ENCODE measurements at regions not wholly inside any gene's neighbourhood (a gene's known extent, or its start where the extent isn't known, plus 50 kb on each side); places are given as distances from the start of the nearest gene placed in this dataset.

- Histone ChIP-seq H3K36me3 (no peaks in the 10 kb centered on the region), H3K9me3 (no peaks in the 10 kb centered on the region), H3K27me3 (peaks cover 14% of the 10 kb centered on the region), H3K27ac (no peak overlapping the region), H3K4me3 (no peak overlapping the region), H3K4me1 (no peaks in the 10 kb centered on the region)
- intact Hi-C loops (cut with DNase I; ENCODE audit: low total_unique reads) (no loop called here), in situ Hi-C loops (cut with MboI; ENCODE audit: low pct_ligation_motif_present in 1 of 4, low pct_unique_long_range_greater_than_20kb in 1 of 4, low sequenced_read_pairs in 3 of 4) (no loop called here)
- WGBS, 2 donors (ENCODE audit: low coverage in 1 of 2): 67 to 79% methylated on average over 2 to 4 of the region's 4 CpGs
- TF ChIP-seq CTCF (IDR thresholded peaks at IDR 0.05): no peak
- no peak for DNase-seq
These were observed 306.8 kb upstream of the PLXNA2 start for GRCh38 chr1:208551024-208551423.

GRCh38 chr1:208551633-208552320 is 307.6 kb upstream of the PLXNA2 start:
- no peaks in the 10 kb centered on the region for H3K4me1 ChIP-seq
- H3K27me3 ChIP-seq: peaks cover 14% of the 10 kb centered on the region
- no peaks in the 10 kb centered on the region for H3K36me3 ChIP-seq
- H3K9me3 ChIP-seq: no peaks in the 10 kb centered on the region
- in situ Hi-C loops (cut with MboI; ENCODE audit: low pct_ligation_motif_present in 1 of 4, low pct_unique_long_range_greater_than_20kb in 1 of 4, low sequenced_read_pairs in 3 of 4): no loop called here
- H3K4me3 ChIP-seq: no peak overlapping the region
- intact Hi-C loops (cut with DNase I; ENCODE audit: low total_unique reads): no loop called here
- no peak for TF ChIP-seq POLR2A (IDR thresholded peaks at IDR 0.05)
- no peak for TF ChIP-seq EP300 (IDR thresholded peaks at IDR 0.05; ENCODE audit: low read depth)
- TF ChIP-seq POLR2AphosphoS5 (IDR thresholded peaks at IDR 0.05): no peak
- TF ChIP-seq CTCF (IDR thresholded peaks at IDR 0.05): no peak
- 73 to 76% methylated on average over 5 of the region's 5 CpGs for WGBS, 2 donors (ENCODE audit: low coverage in 1 of 2)
- no peak for DNase-seq
- H3K27ac ChIP-seq: no peak overlapping the region

GRCh38 chr1:208552928-208553327 is 308.7 kb upstream of the PLXNA2 start:
- TF ChIP-seq EP300 (IDR thresholded peaks at IDR 0.05; ENCODE audit: low read depth) (no peak), POLR2A (IDR thresholded peaks at IDR 0.05) (no peak), CTCF (IDR thresholded peaks at IDR 0.05) (no peak), POLR2AphosphoS5 (IDR thresholded peaks at IDR 0.05) (no peak)
- Histone ChIP-seq H3K36me3 (no peaks in the 10 kb centered on the region), H3K9me3 (no peaks in the 10 kb centered on the region), H3K27ac (no peak overlapping the region), H3K4me1 (no peaks in the 10 kb centered on the region), H3K4me3 (no peak overlapping the region), H3K27me3 (peaks cover 14% of the 10 kb centered on the region)
- intact Hi-C loops (cut with DNase I; ENCODE audit: low total_unique reads) (no loop called here), in situ Hi-C loops (cut with MboI; ENCODE audit: low pct_ligation_motif_present in 1 of 4, low pct_unique_long_range_greater_than_20kb in 1 of 4, low sequenced_read_pairs in 3 of 4) (no loop called here)
- no peak for DNase-seq

GRCh38 chr1:208556461-208556860 is 312.3 kb upstream of the PLXNA2 start:
- in situ Hi-C loops (cut with MboI; ENCODE audit: low pct_ligation_motif_present in 1 of 4, low pct_unique_long_range_greater_than_20kb in 1 of 4, low sequenced_read_pairs in 3 of 4): no loop called here
- 89 to 93% methylated on average over 6 of the region's 6 CpGs for WGBS, 2 donors (ENCODE audit: low coverage in 1 of 2)
- no peak overlapping the region for H3K4me3 ChIP-seq

More at GRCh38 chr1:208556461-208556860, 312.3 kb upstream of the PLXNA2 start:
- intact Hi-C loops (cut with DNase I; ENCODE audit: low total_unique reads): no loop called here
- H3K36me3 ChIP-seq: no peaks in the 10 kb centered on the region
- no peaks in the 10 kb centered on the region for H3K9me3 ChIP-seq
- no peak overlapping the region for H3K27ac ChIP-seq
- TF ChIP-seq CTCF (IDR thresholded peaks at IDR 0.05) (no peak), POLR2A (IDR thresholded peaks at IDR 0.05) (no peak), POLR2AphosphoS5 (IDR thresholded peaks at IDR 0.05) (no peak), EP300 (IDR thresholded peaks at IDR 0.05; ENCODE audit: low read depth) (no peak)
- H3K27me3 ChIP-seq: no peaks in the 10 kb centered on the region
- DNase-seq: no peak
- H3K4me1 ChIP-seq: no peaks in the 10 kb centered on the region
